WTC11 (cell line): ENCODE measurements at regions not wholly inside any gene's neighbourhood (a gene's known extent, or its start where the extent isn't known, plus 50 kb on each side); places are given as distances from the start of the nearest gene placed in this dataset.

ENCODE experiments used
- ARID4B ChIP-seq: sonication (generic); formaldehyde crosslinking; IDR thresholded peaks from 2 replicates; pipeline ENCODE4 v1.8.0; 2023; ENCODE audit warnings: missing genetic modification reagents, mild to moderate bottlenecking, borderline replicate concordance
- ATF6 ChIP-seq: sonication (generic); formaldehyde crosslinking; IDR thresholded peaks from 2 replicates; pipeline ENCODE4 v1.8.1; 2023; ENCODE audit warnings: mild to moderate bottlenecking, missing genetic modification reagents
- CTCF ChIP-seq: fragments of 200-600 bp; IDR thresholded peaks from 2 replicates; pipeline ENCODE4 v1.8.0; 2022; ENCODE audit warnings: antibody characterized with exemption
- E2F5 ChIP-seq: sonication (generic); formaldehyde crosslinking; IDR thresholded peaks from 2 replicates; pipeline ENCODE4 v1.8.1; 2022; ENCODE audit warnings: mild to moderate bottlenecking, moderate library complexity, missing genetic modification reagents
- ELF4 ChIP-seq: sonication (generic); formaldehyde crosslinking; IDR thresholded peaks from 2 replicates; pipeline ENCODE4 v1.8.1; 2022; ENCODE audit warnings: low read depth, mild to moderate bottlenecking, moderate library complexity, missing genetic modification reagents
- NR2C2 ChIP-seq: sonication (generic); formaldehyde crosslinking; IDR thresholded peaks from 2 replicates; pipeline ENCODE4 v1.8.0; 2022; ENCODE audit warnings: mild to moderate bottlenecking, missing genetic modification reagents
- ZNF219 ChIP-seq: sonication (generic); formaldehyde crosslinking; IDR thresholded peaks from 2 replicates; pipeline ENCODE4 v1.8.0; 2023; ENCODE audit warnings: missing genetic modification reagents, mild to moderate bottlenecking, borderline replicate concordance

- TF ChIP-seq ZNF219, result no peak
- no peak for TF ChIP-seq CTCF
- TF ChIP-seq ARID4B, result no peak
- TF ChIP-seq ELF4 (CRISPR knock-in tag), result no peak
- TF ChIP-seq ATF6 (CRISPR knock-in tag), result no peak
- no peak for TF ChIP-seq E2F5 (CRISPR knock-in tag)
- no peak for TF ChIP-seq NR2C2 (CRISPR knock-in tag)
Measured at GRCh38 chrX:82087699-82088098, 885.8 kb downstream of the SH3BGRL start.
